ENCODE measurements at regions not wholly inside any gene's neighbourhood (a gene's known extent, or its start where the extent isn't known, plus 50 kb on each side); places are given as distances from the start of the nearest gene placed in this dataset.

GRCh38 chr1:242890192-242890741 lies 364.8 kb downstream of the CEP170 start:
- TF ChIP-seq CTCF (IDR thresholded peaks at IDR 0.05; ENCODE audit: low read length) = no peak
- no peak for TF ChIP-seq EZH2 (IDR thresholded peaks at IDR 0.05; ENCODE audit: borderline replicate concordance, low read length)
